Hepatocyte (in vitro differentiated cells): ENCODE measurements at regions not wholly inside any gene's neighbourhood (a gene's known extent, or its start where the extent isn't known, plus 50 kb on each side); places are given as distances from the start of the nearest gene placed in this dataset.

ENCODE experiments used
- DNase-seq: peaks from one replicate; pipeline ENCODE4 v3.0.0-alpha.2; 2016; ENCODE audit warnings: low spot score
- H2AFZ ChIP-seq: fragments of 200-600 bp; sonication (generic); 2 replicates; pipeline ENCODE4 v1.6.0; 2016; ENCODE audit warnings: antibody characterized with exemption, mild to moderate bottlenecking
- H3K27ac ChIP-seq: fragments of 200-600 bp; sonication (generic); 2 replicates; pipeline ENCODE4 v1.5.1; 2016; ENCODE audit warnings: mild to moderate bottlenecking
- H3K27me3 ChIP-seq: fragments of 200-600 bp; sonication (generic); 2 replicates; pipeline ENCODE4 v1.6.1; 2016
- H3K36me3 ChIP-seq: fragments of 200-600 bp; sonication (generic); replicated peaks from 2 replicates; pipeline ENCODE4 v1.5.1; 2016; ENCODE audit warnings: low read depth; ENCODE audit not compliant: insufficient read depth
- H3K4me1 ChIP-seq: fragments of 200-600 bp; sonication (generic); 2 replicates; pipeline ENCODE4 v1.5.1; 2016; ENCODE audit warnings: mild to moderate bottlenecking, moderate library complexity; ENCODE audit not compliant: insufficient read depth
- H3K4me2 ChIP-seq: fragments of 200-600 bp; sonication (generic); 2 replicates; pipeline ENCODE4 v1.6.0; 2016
- H3K4me3 ChIP-seq: fragments of 200-600 bp; sonication (generic); 2 replicates; pipeline ENCODE4 v1.5.1; 2016; ENCODE audit warnings: mild to moderate bottlenecking
- H3K79me2 ChIP-seq: fragments of 200-600 bp; sonication (generic); 2 replicates; pipeline ENCODE4 v1.6.0; 2017; ENCODE audit warnings: mild to moderate bottlenecking
- H3K9me2 ChIP-seq: fragments of 200-600 bp; sonication (generic); replicated peaks from 2 replicates; pipeline ENCODE4 v1.6.0; 2017; ENCODE audit warnings: mild to moderate bottlenecking; ENCODE audit not compliant: insufficient read depth
- H3K9me3 ChIP-seq: fragments of 200-600 bp; sonication (generic); 2 replicates; pipeline ENCODE4 v1.5.1; 2016; ENCODE audit warnings: low read depth, mild to moderate bottlenecking
- H4K20me1 ChIP-seq: fragments of 200-600 bp; sonication (generic); 2 replicates; pipeline ENCODE4 v1.6.0; 2016; ENCODE audit warnings: mild to moderate bottlenecking; ENCODE audit not compliant: insufficient read depth, poor library complexity, severe bottlenecking
- EZH2 ChIP-seq: fragments of 200-600 bp; sonication (generic); IDR thresholded peaks from 2 replicates; pipeline ENCODE4 v1.6.1; 2016; ENCODE audit warnings: antibody characterized with exemption, mild to moderate bottlenecking, borderline replicate concordance
- EZH2phosphoT487 ChIP-seq: fragments of 200-600 bp; sonication (generic); IDR thresholded peaks from one replicate; pipeline ENCODE4 v1.6.1; 2018; ENCODE audit warnings: antibody characterized with exemption, mild to moderate bottlenecking, low read depth, moderate library complexity; ENCODE audit not compliant: unreplicated experiment, severe bottlenecking
- WGBS: methylation state at CpG from one replicate; pipeline ENCODE4 v1.1.6; 2016; ENCODE audit warnings: low lambda C conversion rate; ENCODE audit errors: missing lambda C conversion rate; 5-methylcytosine and 5-hydroxymethylcytosine counted together
- TF ChIP-seq, protein P1 (sequence below): fragments of 200-600 bp; sonication (generic); IDR thresholded peaks from 2 replicates; pipeline ENCODE4 v1.5.1; 2016; ENCODE audit warnings: antibody characterized with exemption, mild to moderate bottlenecking; ENCODE audit not compliant: poor library complexity

- Histone ChIP-seq H3K27ac (no peak overlapping the region), H4K20me1 (no peaks in the 10 kb centered on the region), H2AFZ (no peak overlapping the region), H3K36me3 (no peaks in the 10 kb centered on the region), H3K4me3 (no peak overlapping the region), H3K4me1 (no peaks in the 10 kb centered on the region), H3K9me2 (no peaks in the 10 kb centered on the region), H3K79me2 (no peaks in the 10 kb centered on the region), H3K9me3 (no peaks in the 10 kb centered on the region), H3K4me2 (no peak overlapping the region), H3K27me3 (peaks cover 7% of the 10 kb centered on the region)
- WGBS, result 93% methylated on average over 5 of the region's 5 CpGs
- TF ChIP-seq EZH2phosphoT487, result no peak
- TF ChIP-seq EZH2, result no peak
- TF ChIP-seq, protein P1, sequence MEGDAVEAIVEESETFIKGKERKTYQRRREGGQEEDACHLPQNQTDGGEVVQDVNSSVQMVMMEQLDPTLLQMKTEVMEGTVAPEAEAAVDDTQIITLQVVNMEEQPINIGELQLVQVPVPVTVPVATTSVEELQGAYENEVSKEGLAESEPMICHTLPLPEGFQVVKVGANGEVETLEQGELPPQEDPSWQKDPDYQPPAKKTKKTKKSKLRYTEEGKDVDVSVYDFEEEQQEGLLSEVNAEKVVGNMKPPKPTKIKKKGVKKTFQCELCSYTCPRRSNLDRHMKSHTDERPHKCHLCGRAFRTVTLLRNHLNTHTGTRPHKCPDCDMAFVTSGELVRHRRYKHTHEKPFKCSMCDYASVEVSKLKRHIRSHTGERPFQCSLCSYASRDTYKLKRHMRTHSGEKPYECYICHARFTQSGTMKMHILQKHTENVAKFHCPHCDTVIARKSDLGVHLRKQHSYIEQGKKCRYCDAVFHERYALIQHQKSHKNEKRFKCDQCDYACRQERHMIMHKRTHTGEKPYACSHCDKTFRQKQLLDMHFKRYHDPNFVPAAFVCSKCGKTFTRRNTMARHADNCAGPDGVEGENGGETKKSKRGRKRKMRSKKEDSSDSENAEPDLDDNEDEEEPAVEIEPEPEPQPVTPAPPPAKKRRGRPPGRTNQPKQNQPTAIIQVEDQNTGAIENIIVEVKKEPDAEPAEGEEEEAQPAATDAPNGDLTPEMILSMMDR, result no peak
- DNase-seq, result no peak
These were observed 144.9 kb downstream of the HAPSTR1 start for GRCh38 chr16:9236319-9236718.

DNA sequence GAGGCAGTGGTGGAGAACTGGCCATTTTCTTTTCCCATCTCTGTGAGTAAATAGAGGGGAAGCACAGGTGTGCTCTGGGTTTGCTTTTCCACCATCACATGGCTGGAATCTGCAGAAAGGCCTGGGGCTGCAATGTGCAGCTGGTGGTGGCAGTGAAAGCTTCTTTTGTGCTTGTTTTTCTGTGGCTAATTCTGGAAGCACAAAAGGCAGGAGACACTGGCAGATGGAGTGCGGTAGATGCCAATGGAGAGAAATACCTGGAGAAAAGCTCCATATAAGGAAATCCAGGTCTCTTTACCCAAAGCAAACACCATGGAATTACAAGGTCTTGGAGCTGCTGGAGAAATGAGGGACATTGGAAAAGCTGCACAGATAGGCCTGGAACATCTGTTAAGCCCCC, 146.9 kb downstream of the HAPSTR1 start:
- no peaks in the 10 kb centered on the region for H3K9me2 ChIP-seq
- WGBS, result 88% methylated on average over 1 of the region's 1 CpG
- H3K27me3 ChIP-seq, result no peaks in the 10 kb centered on the region
- no peaks in the 10 kb centered on the region for H3K79me2 ChIP-seq
- TF ChIP-seq EZH2 (no peak), EZH2phosphoT487 (no peak)
- TF ChIP-seq, protein P1, result no peak
- H2AFZ ChIP-seq, result no peak overlapping the region
- H3K36me3 ChIP-seq, result no peaks in the 10 kb centered on the region
- no peaks in the 10 kb centered on the region for H4K20me1 ChIP-seq
- no peak overlapping the region for H3K4me3 ChIP-seq
- H3K4me2 ChIP-seq, result no peak overlapping the region
- H3K27ac ChIP-seq, result no peak overlapping the region
- no peaks in the 10 kb centered on the region for H3K4me1 ChIP-seq
- DNase-seq, result no peak
- no peaks in the 10 kb centered on the region for H3K9me3 ChIP-seq

GRCh38 chr16:9241177-9241576, 149.7 kb downstream of the HAPSTR1 start:
- no peaks in the 10 kb centered on the region for H3K9me3 ChIP-seq
- no peaks in the 10 kb centered on the region for H3K79me2 ChIP-seq
- no peak for TF ChIP-seq EZH2
- TF ChIP-seq EZH2phosphoT487, result no peak
- TF ChIP-seq, protein P1, result no peak
- no peak overlapping the region for H3K4me2 ChIP-seq
- H3K4me3 ChIP-seq, result no peak overlapping the region
- H3K27me3 ChIP-seq, result no peaks in the 10 kb centered on the region
- H3K9me2 ChIP-seq, result no peaks in the 10 kb centered on the region
- H3K27ac ChIP-seq, result no peak overlapping the region
- H4K20me1 ChIP-seq, result no peaks in the 10 kb centered on the region
- no peak overlapping the region for H2AFZ ChIP-seq
- H3K36me3 ChIP-seq, result no peaks in the 10 kb centered on the region
- no peak for DNase-seq
- no peaks in the 10 kb centered on the region for H3K4me1 ChIP-seq

DNA sequence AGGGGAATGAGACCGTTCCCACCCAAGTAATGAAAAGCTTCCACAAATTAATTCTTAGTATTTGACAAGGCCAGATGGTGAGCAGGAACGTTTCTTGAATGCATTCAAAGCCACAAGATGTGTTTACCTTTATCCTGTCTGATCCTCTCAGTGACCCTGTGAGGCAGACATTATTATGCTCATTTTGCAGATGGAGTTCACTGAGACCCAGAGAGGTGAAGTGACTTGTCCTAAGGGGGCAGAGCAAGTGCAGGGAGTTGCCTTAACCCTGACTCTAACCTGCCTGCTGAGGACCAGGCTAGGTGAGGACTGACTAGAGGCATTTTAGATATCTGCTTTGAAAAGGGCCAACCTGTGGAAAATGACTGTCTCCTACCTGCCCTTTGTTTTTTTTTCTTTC, 156.7 kb downstream of the HAPSTR1 start:
- H3K9me2 ChIP-seq, result no peaks in the 10 kb centered on the region
- WGBS, result 45% methylated on average over 2 of the region's 2 CpGs
- no peaks in the 10 kb centered on the region for H4K20me1 ChIP-seq
- no peak overlapping the region for H3K4me2 ChIP-seq
- H3K4me3 ChIP-seq, result no peak overlapping the region
- H2AFZ ChIP-seq, result no peak overlapping the region
- DNase-seq, result no peak
- H3K9me3 ChIP-seq, result no peaks in the 10 kb centered on the region
- no peaks in the 10 kb centered on the region for H3K4me1 ChIP-seq
- H3K79me2 ChIP-seq, result no peaks in the 10 kb centered on the region
- TF ChIP-seq EZH2, result no peak
- TF ChIP-seq, protein P1, result no peak
- H3K27me3 ChIP-seq, result no peaks in the 10 kb centered on the region
- H3K36me3 ChIP-seq, result no peaks in the 10 kb centered on the region
- H3K27ac ChIP-seq, result no peak overlapping the region
